HG03432 (cell line): ENCODE measurements at regions not wholly inside any gene's neighbourhood (a gene's known extent, or its start where the extent isn't known, plus 50 kb on each side); places are given as distances from the start of the nearest gene placed in this dataset.
A peak's percentile ranks its signal among the peaks of the same experiment; 100 is the strongest.
"Not testable (repeated sequence)": the region's sequence is repeated elsewhere in the genome, so short reads cannot be mapped to it uniquely, and the experiment has no call there.

Experiments used
- ATAC-seq: cut with Tn5 transposase; IDR thresholded peaks from one replicate; pipeline ENCODE4 v1.9.1; 2021; ENCODE audit warnings: mild to moderate bottlenecking, moderate library complexity; ENCODE audit not compliant: unreplicated experiment

DNA sequence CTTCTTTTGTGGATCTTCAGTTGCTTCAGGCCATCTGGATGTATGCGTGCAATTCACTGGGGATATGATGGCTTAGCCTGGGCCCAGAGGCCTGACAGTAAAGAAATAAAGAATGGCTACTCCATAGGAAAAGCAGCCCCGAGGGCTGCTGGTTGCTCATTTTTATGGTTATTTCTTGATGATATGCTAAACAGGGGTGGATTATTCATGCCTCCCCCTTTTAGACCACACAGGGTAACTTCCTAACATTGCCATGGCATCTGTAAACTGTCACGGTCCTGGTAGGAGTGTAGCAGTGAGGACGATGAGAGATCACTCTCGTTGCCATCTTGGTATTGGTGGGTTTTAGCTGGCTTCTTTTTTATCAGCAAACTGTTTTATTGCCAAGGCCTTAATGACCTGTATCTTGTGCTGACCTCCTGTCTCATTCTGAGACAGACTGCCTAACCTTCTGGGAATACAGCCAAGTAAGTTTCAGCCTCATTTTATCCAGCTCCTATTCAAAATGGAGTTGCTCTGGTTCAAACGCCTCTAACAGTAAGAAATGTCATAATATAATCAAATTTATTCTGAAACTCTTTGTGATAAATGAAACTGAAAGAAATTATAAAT lies 60.5 kb downstream of the DSEL start:
- ATAC-seq = no peak

DNA sequence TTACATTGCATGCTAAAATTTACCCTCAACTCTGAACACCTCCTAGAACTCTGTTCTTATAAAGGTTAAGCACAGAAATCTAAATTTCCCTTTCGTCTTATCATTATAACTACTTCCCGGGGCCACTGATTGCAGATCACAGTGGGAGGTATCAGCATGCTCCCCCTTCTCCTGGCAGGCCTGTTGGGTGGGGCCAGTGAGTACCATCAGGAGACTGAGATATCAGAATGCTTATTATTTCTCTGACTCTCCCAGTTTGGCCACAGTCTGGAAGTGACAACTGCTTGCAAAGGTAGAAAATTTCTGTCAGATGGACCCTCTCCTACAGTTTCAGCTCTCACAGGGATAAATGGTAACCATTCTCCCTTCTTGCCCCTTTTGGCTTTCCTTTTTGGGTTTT lies 62.6 kb downstream of the DSEL start:
- ATAC-seq = no peak

DNA sequence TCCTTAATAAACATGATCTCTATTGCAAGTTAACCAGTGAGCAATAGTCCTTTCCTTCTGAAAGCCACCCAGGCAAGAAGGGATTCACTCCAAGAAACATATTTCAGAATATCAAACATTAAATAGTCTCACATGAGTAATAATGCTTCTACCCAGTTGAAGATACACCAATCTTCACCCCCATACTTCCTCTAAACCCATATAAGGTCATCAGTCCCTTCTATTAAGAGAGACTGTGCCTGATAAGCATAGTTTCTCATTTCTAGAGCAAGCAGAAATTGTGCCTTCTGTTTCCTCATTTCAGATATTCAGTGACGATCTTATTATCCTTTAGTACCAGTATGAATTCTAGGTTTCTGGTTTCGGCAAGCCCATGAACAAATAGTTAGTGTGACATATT lies 64.6 kb downstream of the DSEL start:
- ATAC-seq = peak; percentile 51

DNA sequence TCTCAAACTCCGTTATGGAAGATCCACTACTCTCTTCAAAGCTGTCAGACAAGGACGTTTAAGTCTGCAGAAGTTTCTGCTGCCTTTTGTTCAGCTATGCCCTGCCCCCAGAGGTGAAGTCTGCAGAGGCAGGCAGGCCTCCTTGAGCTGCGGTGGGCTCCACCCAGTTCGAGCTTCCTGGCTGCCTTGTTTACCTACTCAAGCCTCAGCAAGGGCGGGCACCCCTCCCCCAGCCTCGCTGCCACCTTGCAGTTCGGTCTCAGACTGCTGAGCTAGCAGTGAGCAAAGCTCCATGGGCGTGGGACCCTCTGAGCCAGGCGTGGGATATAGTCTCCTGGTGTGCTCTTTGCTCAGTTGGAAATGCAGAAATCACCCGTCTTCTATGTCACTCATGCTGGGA lies 65.4 kb downstream of the DSEL start:
- ATAC-seq = not testable (repeated sequence)

DNA sequence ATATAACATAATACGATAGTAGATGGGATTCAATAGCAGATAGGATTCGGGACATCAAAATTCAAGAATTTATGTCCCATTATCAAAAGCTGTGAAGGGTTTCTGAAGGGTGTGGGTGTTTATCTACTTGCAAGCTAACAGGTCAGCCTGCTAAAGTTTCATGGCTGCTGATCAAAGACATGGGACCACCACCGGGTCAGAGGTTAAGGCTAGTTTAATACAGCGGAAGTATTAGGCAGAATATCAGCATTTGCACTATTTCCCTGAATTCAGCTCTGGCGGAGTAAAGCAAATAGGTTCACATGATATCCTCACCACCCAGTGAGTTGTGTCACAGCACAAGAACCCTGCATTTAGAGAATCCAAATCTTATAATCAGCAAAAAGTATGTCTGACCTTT lies 82.5 kb downstream of the DSEL start:
- ATAC-seq = no peak

DNA sequence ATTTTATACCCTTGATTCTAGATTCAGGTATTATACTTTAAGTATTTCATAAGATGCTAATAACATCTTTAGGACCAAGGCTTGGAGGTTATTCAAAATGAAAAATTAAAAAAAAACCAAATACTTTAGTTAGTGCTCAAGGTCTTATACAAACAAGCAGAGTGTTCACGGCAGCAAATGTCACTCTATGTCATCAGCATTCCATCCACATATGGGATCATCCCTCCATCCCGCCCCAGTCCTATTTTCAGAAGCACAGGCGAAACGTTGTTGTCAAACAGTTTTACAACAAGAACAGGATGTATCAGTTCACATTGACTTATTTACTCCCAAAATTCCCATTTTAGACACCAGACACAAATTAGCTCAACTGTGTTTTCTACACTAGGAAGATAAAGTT lies 83.7 kb downstream of the DSEL start:
- no peak for ATAC-seq

DNA sequence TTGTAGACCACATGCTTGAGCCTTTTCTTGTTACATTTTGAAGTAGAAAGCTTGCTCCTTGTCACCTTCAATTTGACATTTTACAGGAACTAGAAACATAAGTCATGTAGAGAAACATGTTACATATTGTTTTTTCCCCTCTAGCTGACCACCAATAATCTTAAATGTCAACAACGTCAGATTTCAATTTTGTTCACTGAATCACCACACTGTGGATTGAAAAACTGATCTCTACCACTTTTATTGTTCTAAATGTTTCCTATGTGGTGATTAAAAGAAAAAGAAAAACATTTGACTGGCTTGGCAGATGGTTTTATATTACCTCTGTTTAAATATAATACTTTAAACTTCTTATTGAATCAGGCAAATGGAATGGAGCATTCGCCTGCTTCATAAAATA lies 87.7 kb downstream of the DSEL start:
- ATAC-seq = no peak

DNA sequence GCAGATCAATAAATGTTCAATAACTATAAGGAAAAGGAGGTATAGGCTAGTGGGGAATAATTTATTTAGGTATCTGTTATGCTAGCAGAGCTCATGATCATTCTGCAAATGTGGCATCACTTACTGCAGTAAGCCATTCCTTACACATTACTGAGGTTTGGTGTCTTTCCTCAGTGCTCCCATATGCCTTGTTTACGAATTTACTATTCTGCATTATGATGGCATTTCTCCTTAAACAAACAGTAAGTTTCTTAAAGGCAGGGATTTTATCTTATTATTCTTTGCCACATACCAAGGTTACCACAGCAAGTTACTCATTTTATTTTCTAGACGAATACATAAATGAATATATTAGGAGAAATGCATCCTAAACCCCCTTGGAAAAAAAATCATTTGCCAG lies 88.4 kb downstream of the DSEL start:
- ATAC-seq = no peak

DNA sequence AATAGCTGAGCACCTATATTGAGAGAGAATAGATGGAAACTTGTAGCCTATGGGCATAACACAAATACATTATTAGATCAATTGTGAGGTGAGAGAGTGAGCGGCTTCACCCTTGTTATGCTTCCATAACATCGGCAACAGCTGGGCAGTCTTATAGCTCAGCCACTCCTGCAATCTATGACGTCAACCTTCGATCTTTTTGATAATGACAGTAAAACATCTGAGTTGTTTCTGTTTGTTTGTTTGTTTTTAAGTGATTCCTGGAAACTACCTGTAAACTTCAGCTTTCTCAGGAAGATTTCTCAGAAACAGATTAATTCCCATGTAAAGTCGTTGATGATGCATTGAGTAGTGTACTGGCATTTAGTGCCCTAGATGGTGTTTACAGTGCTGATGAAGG lies 90.0 kb downstream of the DSEL start:
- ATAC-seq = no peak

DNA sequence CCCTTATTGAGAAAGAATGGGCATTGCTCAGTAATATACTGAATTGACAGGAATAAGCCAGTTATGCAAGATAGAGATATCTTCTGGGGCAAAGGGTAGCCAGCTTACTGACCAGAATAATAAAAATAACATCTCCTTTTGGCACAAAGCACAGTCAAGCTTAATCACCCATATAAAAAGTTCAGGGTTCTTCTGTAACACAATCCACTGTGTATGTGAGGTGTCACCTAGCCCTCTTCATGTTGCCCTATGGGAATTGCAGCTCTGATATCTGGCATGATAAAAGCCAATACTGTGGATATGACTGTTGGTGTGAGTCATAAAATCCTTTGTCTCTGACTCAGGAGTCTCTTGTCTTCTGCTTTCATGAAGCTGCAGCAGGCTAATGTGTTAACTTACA lies 90.8 kb downstream of the DSEL start:
- no peak for ATAC-seq

DNA sequence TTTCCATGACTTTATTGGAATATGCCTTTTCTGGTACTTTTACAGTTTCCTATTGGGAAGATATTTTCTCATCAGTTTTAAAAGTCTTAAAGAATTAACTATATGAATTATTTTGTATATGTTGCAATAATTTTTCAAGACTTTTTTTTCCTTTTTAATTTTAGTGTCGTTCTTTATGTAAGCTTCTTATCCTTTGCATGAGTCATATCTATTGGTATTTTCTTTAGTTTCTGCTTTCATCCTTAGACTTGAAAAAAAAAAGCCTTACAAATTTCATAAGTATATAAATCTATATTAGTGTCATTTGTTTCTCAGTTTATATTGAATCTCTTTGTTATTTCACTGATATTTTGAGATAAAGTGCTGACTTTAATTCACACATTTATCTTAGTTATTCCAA lies 94.9 kb downstream of the DSEL start:
- no peak for ATAC-seq

DNA sequence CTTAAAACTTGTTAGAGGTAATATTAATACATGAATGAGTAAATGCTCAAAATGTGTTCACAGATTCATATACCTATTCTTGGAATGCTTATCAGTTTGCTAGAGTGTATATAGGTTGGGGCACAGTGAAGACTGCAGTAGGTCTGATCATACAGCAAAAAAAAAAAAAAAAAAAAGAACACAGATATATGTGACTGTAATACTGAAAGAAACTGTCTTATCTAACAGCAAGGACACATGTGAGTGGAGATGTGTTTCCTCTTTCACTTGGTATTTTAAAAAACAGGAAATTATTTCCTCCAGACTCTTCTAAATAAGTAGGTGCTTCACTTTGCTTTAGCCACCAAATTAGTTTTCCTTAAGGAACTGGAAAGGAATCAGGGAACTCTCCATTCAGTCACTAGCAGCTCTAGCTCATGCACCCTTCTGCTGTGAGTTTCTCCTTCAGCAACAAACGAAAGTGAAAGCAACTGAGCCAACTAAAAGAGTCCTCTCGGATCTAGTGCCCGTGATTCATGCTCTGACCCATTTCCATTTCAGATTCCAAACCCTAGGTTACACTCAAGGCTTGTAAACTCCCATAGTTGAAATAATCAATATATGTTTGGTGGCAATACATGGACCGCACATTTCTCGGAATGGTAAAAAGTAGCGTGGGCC lies 98.5 kb downstream of the DSEL start:
- ATAC-seq = peak; percentile 92

DNA sequence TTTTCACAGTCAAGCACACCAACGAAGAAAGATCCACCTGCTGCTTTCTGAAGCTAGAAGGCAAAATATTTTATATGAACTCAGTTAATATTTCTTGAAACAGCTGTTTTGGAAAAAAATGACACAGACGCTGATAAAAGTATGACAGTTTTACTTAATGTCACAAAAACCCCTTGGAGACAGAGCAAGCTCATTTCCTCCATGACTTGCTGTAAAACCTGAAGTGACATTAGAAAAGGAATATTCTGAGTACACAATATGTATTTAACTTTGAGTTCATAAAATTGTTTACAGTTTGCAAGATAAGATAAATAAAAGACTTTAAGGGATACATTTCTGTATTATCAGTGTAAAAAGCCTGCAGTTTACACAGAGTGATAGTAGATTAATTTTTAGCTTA lies 105.4 kb downstream of the DSEL start:
- ATAC-seq = no peak

DNA sequence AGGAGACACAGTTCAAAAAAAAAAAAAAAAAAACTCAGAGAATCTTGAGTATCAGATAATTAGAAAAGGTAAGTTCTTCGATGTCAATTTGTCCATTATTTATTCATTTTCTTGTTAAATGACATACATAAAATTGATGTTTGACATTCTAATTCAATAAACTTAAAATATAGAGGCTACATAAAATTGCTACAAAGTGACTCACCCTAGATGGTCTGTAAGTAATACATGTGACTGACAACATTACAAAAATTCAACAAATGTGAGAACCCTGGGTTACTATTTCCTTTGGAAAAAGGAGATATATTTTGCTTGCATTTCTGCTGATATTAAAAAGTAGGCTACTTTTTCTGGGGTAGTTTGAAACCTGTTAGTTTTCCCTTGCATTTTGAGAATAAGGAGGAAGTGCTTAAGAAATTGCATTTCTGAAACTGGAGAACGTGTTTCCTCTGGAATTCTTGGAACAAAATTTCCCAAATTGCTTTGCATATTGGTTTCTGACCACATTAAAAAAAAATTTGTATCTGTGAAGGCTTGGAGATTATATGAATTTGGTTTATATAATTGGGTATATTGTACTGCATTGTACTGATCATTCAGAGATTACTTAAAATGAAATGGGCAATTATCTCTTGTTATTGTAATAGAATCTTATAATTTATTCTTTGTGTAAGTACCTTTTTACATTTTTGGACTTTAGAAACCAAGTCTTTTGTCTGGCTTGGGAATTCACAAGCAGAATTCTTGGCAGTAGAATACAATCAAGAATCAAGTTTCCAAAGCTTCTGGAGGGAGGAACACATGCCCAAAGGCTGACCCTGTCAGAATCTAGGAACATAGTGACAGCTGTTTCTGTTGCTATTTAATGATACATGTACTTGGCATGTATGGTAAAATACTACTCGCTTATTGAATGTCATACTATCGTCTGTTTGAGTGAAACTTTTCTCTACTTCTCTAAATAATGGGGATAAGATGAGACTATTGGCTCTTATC lies 106.1 kb downstream of the DSEL start:
- no peak for ATAC-seq

DNA sequence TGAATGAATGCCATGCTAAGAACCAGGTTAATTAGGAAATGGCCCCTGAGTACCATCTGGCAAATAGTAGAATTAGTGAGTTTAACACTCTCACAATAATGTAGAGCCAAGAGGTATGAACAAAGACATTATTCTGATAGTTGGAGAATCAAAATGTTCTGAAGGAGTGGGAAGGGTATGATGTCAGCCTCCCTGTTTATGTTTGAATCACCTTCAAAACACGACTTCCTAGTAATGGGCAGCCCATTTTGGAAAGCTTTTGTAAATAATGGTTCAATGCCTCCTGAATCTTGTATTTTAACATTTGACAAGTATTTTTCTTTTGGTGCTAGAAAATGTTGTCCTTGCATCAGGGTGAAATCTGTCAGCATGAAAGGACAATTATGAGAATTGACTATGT lies 108.3 kb downstream of the DSEL start:
- ATAC-seq = no peak

DNA sequence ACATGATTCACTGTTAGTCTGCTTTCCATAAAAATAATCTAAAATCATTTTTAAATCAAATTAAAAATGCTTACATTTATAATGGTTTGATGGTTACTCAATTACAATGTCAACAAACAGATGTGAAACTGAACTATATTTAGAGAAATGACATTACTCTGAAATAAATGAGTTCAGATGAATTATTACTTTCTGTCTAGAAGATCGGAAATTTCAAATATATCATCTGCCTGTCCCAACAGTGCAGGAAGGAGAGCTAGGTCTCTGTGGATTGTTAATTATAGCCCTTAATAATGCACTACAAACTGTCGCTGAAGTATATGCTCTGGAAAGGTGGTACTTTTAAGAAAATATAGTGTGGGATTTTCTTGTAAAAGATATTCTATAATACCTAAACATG lies 109.8 kb downstream of the DSEL start:
- ATAC-seq = no peak

DNA sequence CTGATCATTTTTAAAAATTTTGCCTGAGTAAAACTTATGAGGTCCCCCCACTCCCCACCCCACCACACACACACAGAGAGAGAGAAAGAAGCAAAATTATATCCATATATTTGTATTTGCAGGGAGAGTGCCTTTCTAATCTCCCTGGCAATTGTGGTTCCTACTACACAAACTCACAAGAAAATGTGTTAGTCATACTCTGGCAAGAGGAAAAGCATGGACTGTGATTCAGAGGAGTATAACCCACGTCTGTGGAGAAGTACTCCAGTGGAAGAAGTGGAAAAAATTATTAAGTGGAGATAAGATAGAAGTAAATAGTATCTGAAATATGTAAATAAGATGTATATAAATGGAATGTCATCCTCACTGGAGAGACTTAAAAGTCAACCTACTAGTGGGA lies 114.0 kb downstream of the DSEL start:
- no peak for ATAC-seq

DNA sequence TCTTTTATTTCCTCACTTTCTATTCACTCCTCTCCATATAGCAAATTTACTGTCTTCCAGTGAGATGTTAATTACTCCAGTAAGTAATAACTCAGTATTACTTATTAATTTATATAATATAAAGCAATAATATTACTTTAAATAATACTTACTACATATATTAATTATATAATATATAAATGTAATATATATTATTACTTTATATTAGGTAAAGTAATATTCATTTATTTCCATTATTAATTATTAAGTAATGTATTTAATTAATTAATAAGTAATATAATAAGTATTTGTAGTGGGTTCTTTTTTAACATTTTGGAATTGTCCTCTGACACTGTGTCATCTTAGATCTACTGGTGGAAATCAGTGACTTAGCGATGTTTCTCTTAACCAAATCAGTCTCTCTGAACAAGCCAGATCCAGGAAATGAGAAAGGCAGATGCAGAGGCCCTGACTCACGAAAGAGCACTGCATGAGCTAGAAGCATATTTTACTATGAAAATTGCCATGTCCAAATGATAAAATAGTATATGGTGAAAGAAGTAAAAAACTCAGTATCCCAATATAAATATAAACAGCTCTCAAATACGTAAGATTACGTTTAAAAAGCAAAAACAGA lies 115.9 kb downstream of the DSEL start:
- no peak for ATAC-seq

DNA sequence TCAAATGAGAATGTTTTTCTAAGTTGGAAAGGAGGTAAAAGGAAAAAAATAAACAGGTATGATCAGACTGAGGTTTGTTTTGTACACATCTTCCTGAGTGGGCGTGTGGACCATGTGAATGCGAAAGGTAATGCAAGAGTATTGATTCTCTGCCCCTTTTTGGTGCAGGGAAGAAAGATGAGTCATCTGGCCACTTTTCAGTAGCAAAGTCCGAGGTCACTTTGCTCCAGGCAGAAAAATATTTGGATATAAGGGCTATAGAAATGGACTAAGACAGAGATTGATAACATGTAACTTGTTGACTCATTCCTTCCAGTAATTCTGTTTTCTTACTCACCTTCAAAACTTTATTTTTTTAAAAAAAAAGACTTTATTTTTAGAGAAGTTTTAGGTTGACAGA lies 130.5 kb downstream of the DSEL start:
- ATAC-seq = no peak

DNA sequence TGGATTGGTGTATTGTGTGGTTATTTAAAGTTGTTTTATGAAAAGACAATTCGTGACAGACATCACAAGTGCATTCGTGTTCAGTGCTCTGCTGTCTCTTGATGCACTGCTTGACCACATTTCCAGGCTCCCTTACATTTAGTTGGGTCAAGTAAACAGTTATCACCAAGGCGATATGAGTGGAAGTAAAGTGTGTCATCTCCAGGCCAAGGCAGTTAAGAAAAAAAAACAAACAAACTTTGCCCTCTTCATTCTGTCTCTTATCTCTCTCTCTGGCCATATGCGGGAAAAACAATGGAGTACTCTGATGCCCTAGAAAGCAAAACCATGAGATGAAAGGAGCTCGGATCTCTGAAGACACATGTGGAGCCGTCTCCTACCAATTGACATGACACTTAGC lies 131.1 kb downstream of the DSEL start:
- ATAC-seq = no peak

DNA sequence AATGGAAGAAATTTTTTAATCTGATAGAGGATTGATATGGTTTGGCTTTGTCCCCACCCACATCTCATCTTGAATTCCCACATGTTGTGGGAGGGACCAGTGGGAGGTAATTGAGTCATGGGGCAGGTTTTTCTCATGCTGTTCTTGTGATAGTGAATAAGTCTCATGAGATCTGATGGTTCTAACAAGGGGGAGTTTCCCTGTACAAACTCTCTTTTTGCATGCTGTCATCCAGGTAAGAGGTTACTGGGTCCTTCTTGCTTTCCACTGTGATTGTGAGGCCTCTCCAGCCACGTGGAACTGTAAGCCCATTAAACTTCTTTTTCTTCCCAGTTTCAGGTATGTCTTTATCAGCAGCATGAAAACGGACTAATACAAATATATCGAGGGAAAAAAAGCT lies 132.5 kb downstream of the DSEL start:
- ATAC-seq = not testable (repeated sequence)
